ENCODE measurements at regions not wholly inside any gene's neighbourhood (a gene's known extent, or its start where the extent isn't known, plus 50 kb on each side); places are given as distances from the start of the nearest gene placed in this dataset.

DNA sequence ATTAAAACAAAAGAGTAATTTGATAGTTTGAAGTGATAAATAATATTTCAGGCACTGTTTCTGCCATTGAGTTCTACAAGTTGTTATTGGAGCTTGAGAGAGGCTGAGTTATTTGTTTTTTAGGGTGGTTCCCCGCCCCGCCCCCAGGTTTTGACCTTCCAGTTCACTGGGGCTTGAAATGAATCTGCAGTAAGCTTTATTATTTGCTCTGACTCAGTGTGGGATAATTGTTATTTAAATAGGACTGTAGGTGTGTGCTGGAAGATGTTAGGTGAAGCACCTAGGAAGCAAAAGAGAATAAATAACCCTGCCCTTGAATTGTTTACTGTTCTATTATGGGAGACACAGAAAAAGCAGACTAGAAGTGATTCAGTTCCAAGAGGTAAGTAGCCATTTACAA, 81.2 kb upstream of the KCNIP4 start:
- no peak for DNase-seq

GRCh38 chr4:22021106-22021505, 72.5 kb upstream of the KCNIP4 start:
- no peak for DNase-seq

- no peak for DNase-seq
Measured at GRCh38 chr4:22020129-22020528, 71.6 kb upstream of the KCNIP4 start.

GRCh38 chr4:22019676-22020075, 71.1 kb upstream of the KCNIP4 start:
- no peak for DNase-seq

DNA sequence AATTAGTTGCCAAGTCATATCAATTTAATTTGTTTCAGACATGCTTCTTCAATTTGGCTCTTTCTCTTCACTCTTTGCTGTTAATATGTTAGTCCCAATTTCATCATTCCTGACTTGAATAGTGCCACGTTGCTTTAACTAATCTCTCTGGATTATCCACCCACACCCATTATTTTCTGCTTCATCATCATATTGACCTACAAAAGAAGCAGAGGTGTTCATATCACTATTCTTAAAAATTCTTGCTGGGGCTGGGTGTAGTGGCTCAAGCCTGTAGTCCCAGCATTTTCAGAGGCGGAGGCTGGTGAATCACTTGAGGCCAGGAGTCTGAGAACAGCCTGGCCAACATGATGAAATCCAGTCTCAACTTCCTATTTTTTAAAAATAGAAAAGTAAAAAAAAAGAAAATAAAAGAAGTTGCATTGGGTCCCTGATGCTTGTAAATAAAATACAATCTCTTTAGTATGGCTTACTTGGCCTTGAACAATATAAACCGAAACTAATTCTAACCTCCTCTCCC, 65.7 kb upstream of the KCNIP4 start:
- DNase-seq, result no peak

DNA sequence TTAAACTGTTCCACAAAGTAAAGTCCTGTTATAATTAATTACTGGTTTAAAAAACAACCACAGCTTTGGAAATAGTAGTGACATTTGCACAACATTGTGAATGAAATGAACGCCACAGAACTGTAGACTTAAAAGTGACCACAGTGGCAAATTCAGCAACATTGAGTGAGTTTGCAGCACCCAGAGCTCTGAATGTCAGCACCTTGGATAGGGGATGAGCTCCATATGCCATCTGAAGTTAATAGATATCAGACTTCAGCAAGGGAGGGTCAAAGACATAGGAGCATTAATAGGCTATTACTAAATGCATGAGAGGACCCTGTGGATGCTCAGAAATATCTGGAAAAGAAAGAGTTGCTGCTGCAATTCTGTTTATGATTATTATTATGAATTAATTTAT, 55.3 kb upstream of the KCNIP4 start:
- no peak for DNase-seq
